Osteoblast (primary cell): ENCODE measurements at regions not wholly inside any gene's neighbourhood (a gene's known extent, or its start where the extent isn't known, plus 50 kb on each side); places are given as distances from the start of the nearest gene placed in this dataset.

Experiments
- DNase-seq: peaks from one replicate; pipeline ENCODE4 v3.0.0; 2011; ENCODE audit warnings: low spot score, mixed read lengths; ENCODE audit not compliant: insufficient read length; ENCODE audit errors: missing footprints
- H2AFZ ChIP-seq: 2 replicates; pipeline ENCODE4 v1.6.0; 2011; ENCODE audit warnings: mild to moderate bottlenecking, low read length
- H3K27ac ChIP-seq: 2 replicates; pipeline ENCODE4 v1.5.1; 2011; ENCODE audit warnings: mild to moderate bottlenecking, low read depth, low read length, moderate library complexity
- H3K27me3 ChIP-seq: 2 replicates; pipeline ENCODE4 v1.6.0; 2012; ENCODE audit warnings: mild to moderate bottlenecking, control low read depth, inconsistent platforms, low read length, moderate library complexity; ENCODE audit not compliant: insufficient read depth
- H3K36me3 ChIP-seq: 2 replicates; pipeline ENCODE4 v1.5.1; 2011; ENCODE audit warnings: mild to moderate bottlenecking, low read length, control low read depth, moderate library complexity; ENCODE audit not compliant: insufficient read depth
- H3K4me1 ChIP-seq: 2 replicates; pipeline ENCODE4 v1.5.1; 2011; ENCODE audit warnings: mild to moderate bottlenecking, low read length, control low read depth, moderate library complexity; ENCODE audit not compliant: insufficient read depth
- H3K4me2 ChIP-seq: 2 replicates; pipeline ENCODE4 v1.6.0; 2011; ENCODE audit warnings: mild to moderate bottlenecking, low read length; ENCODE audit not compliant: insufficient read depth
- H3K4me3 ChIP-seq: fragments of 200-600 bp; sonication (generic); 3 replicates; pipeline ENCODE4 v1.5.1; 2012; ENCODE audit warnings: mild to moderate bottlenecking, low read length, inconsistent platforms; ENCODE audit not compliant: insufficient read depth
- H3K79me2 ChIP-seq: 2 replicates; pipeline ENCODE4 v1.6.0; 2012; ENCODE audit warnings: mild to moderate bottlenecking, low read length, control low read depth, inconsistent platforms; ENCODE audit not compliant: insufficient read depth
- H3K9me3 ChIP-seq: 2 replicates; pipeline ENCODE4 v1.5.1; 2011; ENCODE audit warnings: low read depth, low read length, control low read depth
- H4K20me1 ChIP-seq: 2 replicates; pipeline ENCODE4 v1.6.0; 2012; ENCODE audit warnings: mild to moderate bottlenecking, low read length, control low read depth; ENCODE audit not compliant: insufficient read depth
- CTCF ChIP-seq: IDR thresholded peaks from 2 replicates; pipeline ENCODE4 v1.5.1; 2011; ENCODE audit warnings: mild to moderate bottlenecking, low read depth, low read length, moderate library complexity; ENCODE audit errors: extremely low read depth

DNA sequence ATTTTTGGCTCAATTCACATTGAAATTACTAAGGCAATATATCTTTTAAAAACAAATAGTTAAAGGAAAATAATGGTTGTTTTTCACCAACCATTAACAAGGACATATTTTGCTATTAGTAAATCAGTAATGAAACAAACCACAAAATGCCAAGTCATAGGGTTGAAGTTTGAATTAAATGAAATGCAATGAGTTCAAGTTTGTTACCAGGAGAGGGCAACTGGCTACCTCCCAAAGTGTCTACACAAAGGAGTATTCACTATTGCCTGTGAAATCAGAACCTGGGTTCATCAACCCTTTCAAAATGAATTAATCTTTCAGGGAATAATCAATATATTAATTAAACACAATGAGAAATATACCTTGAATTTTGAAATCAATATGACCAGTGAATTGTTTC, 138.4 kb upstream of the DMRTA1 start:
- no peak overlapping the region for H2AFZ ChIP-seq
- H3K36me3 ChIP-seq: no peaks in the 10 kb centered on the region
- no peaks in the 10 kb centered on the region for H4K20me1 ChIP-seq
- no peak overlapping the region for H3K4me3 ChIP-seq
- no peaks in the 10 kb centered on the region for H3K9me3 ChIP-seq
- H3K27ac ChIP-seq: no peak overlapping the region
- DNase-seq: no peak
- H3K4me1 ChIP-seq: no peaks in the 10 kb centered on the region
- H3K27me3 ChIP-seq: no peaks in the 10 kb centered on the region
- TF ChIP-seq CTCF: no peak
- no peaks in the 10 kb centered on the region for H3K79me2 ChIP-seq
- no peak overlapping the region for H3K4me2 ChIP-seq

DNA sequence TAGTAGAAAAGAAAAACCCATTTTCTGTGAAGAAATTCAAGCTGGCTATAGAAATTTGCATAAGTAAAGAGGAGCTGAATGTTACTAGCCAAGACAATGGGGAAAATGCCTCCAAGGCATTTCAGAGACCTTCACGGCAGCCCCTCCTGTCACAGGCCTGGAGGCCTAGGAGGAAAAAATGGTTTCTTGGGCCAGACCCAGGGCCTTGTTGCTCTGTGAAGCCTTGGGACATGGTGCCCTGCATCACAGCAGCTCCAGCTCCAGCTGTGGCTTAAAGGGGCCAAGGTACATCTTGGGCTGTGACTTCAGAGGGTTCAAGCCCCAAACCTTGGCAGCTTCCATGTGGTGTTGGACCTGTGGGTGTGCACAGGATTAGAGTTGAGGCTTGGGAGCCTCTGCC, 130.0 kb upstream of the DMRTA1 start:
- Histone ChIP-seq H3K4me2 (no peak overlapping the region), H3K27me3 (no peaks in the 10 kb centered on the region), H4K20me1 (no peaks in the 10 kb centered on the region), H3K9me3 (no peaks in the 10 kb centered on the region), H3K79me2 (no peaks in the 10 kb centered on the region), H3K4me1 (no peaks in the 10 kb centered on the region), H2AFZ (no peak overlapping the region), H3K36me3 (no peaks in the 10 kb centered on the region), H3K4me3 (no peak overlapping the region), H3K27ac (no peak overlapping the region)
- DNase-seq: no peak
- no peak for TF ChIP-seq CTCF

DNA sequence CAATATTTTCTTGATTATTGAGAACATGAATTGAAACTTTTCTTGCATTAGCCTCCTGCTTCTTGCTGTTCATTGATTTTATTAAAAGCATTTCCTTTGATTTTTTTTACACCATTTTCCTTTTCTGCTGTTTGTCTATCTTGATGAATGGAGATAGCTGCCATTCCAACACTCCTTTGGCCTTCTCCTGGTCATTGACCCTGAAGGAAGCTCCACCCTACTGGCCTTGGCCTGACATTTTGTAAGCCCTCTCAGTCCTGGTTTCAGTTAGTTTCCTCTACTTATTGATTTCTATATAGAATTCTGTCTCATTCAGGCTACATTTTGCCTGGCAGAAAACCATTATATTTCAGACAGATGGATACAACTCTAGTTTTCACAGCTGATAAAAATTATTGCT, 115.1 kb upstream of the DMRTA1 start:
- no peak overlapping the region for H3K4me3 ChIP-seq
- H3K4me2 ChIP-seq: no peak overlapping the region
- H3K79me2 ChIP-seq: no peaks in the 10 kb centered on the region
- no peaks in the 10 kb centered on the region for H4K20me1 ChIP-seq
- H3K27me3 ChIP-seq: no peaks in the 10 kb centered on the region
- DNase-seq: no peak
- no peaks in the 10 kb centered on the region for H3K36me3 ChIP-seq
- H2AFZ ChIP-seq: no peak overlapping the region
- no peak overlapping the region for H3K27ac ChIP-seq
- H3K9me3 ChIP-seq: no peaks in the 10 kb centered on the region
- H3K4me1 ChIP-seq: no peaks in the 10 kb centered on the region
- TF ChIP-seq CTCF: no peak

DNA sequence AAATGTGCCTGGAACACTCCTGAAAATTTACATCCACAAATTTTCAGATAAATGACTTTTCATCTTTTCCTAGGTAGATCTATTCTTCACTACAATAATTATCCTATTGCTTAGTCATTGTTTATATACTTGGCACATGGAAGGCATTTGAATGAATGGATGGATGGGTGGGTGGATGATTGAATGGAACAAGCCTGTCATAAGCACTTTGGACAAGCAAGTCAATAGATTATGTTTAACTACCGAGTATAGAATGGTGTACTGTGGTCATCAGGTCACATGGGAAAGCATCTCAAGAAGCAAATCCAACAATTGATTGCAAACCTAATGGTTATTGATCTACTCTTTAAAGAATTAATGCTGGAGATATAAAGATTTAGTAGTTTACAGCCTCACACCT, 114.4 kb upstream of the DMRTA1 start:
- Histone ChIP-seq H2AFZ (no peak overlapping the region), H3K36me3 (no peaks in the 10 kb centered on the region), H3K79me2 (no peaks in the 10 kb centered on the region), H3K27ac (no peak overlapping the region), H3K4me1 (no peaks in the 10 kb centered on the region), H3K27me3 (no peaks in the 10 kb centered on the region), H4K20me1 (no peaks in the 10 kb centered on the region), H3K4me2 (no peak overlapping the region), H3K4me3 (no peak overlapping the region), H3K9me3 (no peaks in the 10 kb centered on the region)
- TF ChIP-seq CTCF: no peak
- DNase-seq: no peak
